Activated T-helper 17 cell treated with anti-CD3 and anti-CD28 coated beads, Interleukin-2, amount 50 U/mL, for 72 hours (primary cell): ENCODE measurements at regions not wholly inside any gene's neighbourhood (a gene's known extent, or its start where the extent isn't known, plus 50 kb on each side); places are given as distances from the start of the nearest gene placed in this dataset.

ENCODE experiments used
- ATAC-seq: fragments of 150-1000 bp; cut with Tn5 transposase; replicated peaks from 2 replicates; pipeline ENCODE4 v1.10.0; 2021; ENCODE audit warnings: mild to moderate bottlenecking, moderate library complexity
- H3K27ac Mint-ChIP-seq: one replicate; pipeline ENCODE4 v1.8.0; 2022; ENCODE audit warnings: mixed read lengths
- H3K27me3 Mint-ChIP-seq: one replicate; pipeline ENCODE4 v1.8.0; 2022; ENCODE audit warnings: mixed read lengths
- H3K36me3 Mint-ChIP-seq: one replicate; pipeline ENCODE4 v1.8.0; 2022; ENCODE audit warnings: low read depth, mild to moderate bottlenecking, mixed read lengths
- H3K4me1 Mint-ChIP-seq: one replicate; pipeline ENCODE4 v1.8.0; 2022; ENCODE audit warnings: mixed read lengths
- H3K4me3 Mint-ChIP-seq: one replicate; pipeline ENCODE4 v1.8.0; 2022; ENCODE audit warnings: mild to moderate bottlenecking, mixed read lengths
- H3K9me3 Mint-ChIP-seq: one replicate; pipeline ENCODE4 v1.8.0; 2022; ENCODE audit warnings: mixed read lengths

GRCh38 chr21:41665766-41666595, 100.9 kb downstream of the RIPK4 start:
- H3K4me1 Mint-ChIP-seq = no peaks in the 10 kb centered on the region
- H3K27me3 Mint-ChIP-seq = peaks cover 9% of the 10 kb centered on the region
- H3K36me3 Mint-ChIP-seq = no peaks in the 10 kb centered on the region
- ATAC-seq = no peak
- H3K9me3 Mint-ChIP-seq = no peaks in the 10 kb centered on the region
- H3K4me3 Mint-ChIP-seq = no peak overlapping the region
- H3K27ac Mint-ChIP-seq = no peak overlapping the region

DNA sequence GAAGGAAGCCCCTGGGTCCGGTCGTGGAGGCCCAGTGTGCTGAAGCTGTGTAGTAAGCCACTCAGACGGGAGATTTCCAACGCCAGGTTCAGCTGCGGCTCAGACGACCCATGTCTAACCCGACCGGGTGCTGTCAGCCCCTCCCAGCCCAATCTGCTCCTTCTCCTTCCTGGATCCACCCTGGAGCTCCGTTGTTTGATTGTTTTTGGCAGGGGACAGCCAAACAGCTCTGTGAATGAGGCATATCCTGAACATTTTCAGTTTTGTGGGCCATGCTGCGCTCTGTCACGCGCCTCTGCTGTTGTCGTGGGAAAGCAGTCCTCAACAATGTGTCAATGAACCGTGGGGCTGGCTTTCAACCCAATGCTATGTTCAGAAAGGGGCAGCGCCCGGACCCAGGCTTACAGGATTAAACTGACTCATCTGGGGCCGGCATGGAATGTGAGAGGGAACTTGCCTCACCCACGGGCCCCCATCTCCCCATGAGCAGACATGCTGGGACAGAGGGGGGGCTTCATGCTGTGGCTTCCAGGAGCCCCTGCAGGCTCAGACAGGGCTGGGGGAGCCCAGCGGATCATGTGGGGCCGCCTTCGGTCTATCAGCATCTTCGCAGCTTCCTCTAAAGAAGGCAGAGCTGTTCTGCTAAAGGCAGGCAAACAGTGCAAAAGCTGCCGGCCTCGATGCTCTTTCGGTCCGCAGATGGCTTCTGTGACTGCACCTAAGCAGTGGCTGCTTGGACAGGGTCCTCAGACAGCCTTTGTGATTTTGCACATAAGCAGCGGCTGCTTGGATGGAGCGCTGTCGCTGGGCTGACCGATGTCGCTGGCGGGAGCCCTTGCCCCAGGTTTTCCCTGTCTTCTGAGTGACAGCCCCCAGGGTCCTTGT, 101.7 kb downstream of the RIPK4 start:
- H3K27me3 Mint-ChIP-seq = peaks cover 9% of the 10 kb centered on the region
- H3K36me3 Mint-ChIP-seq = no peaks in the 10 kb centered on the region
- no peak for ATAC-seq
- no peaks in the 10 kb centered on the region for H3K9me3 Mint-ChIP-seq
- H3K4me3 Mint-ChIP-seq = no peak overlapping the region
- H3K27ac Mint-ChIP-seq = no peak overlapping the region
- H3K4me1 Mint-ChIP-seq = no peaks in the 10 kb centered on the region

- Mint-ChIP-seq H3K27ac (no peak overlapping the region), H3K4me3 (no peak overlapping the region), H3K4me1 (no peaks in the 10 kb centered on the region), H3K36me3 (no peaks in the 10 kb centered on the region), H3K27me3 (peaks cover 12% of the 10 kb centered on the region), H3K9me3 (no peaks in the 10 kb centered on the region)
- no peak for ATAC-seq
Measured at GRCh38 chr21:41663805-41664788, 102.8 kb downstream of the RIPK4 start.

GRCh38 chr21:41662761-41663160, 104.1 kb downstream of the RIPK4 start:
- Mint-ChIP-seq H3K4me1 (no peaks in the 10 kb centered on the region), H3K9me3 (no peaks in the 10 kb centered on the region), H3K36me3 (no peaks in the 10 kb centered on the region), H3K27ac (no peak overlapping the region), H3K4me3 (no peak overlapping the region), H3K27me3 (peaks cover 12% of the 10 kb centered on the region)
- no peak for ATAC-seq

DNA sequence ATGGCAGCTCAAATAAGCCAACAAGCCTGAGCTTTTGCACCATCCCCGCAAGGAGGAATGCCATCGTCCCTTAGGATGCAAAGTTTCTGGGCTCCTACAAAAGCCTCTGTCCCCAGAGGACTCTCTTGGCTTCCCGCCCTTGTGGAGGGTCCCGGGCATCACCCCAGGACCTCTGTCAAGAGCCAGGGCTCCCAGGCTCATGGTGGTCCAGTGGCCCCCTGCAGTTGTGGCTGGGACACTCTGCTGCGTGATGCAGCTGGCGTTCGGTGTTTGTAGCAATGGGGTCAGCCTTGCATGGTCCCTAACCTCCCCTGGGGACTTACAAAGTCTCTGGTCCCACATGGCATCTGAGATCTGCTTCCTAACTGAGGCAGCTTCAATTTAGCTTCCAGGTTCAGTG, 104.7 kb downstream of the RIPK4 start:
- no peaks in the 10 kb centered on the region for H3K36me3 Mint-ChIP-seq
- H3K4me3 Mint-ChIP-seq = no peak overlapping the region
- no peak overlapping the region for H3K27ac Mint-ChIP-seq
- H3K27me3 Mint-ChIP-seq = peaks cover 14% of the 10 kb centered on the region
- no peaks in the 10 kb centered on the region for H3K9me3 Mint-ChIP-seq
- no peak for ATAC-seq
- no peaks in the 10 kb centered on the region for H3K4me1 Mint-ChIP-seq

DNA sequence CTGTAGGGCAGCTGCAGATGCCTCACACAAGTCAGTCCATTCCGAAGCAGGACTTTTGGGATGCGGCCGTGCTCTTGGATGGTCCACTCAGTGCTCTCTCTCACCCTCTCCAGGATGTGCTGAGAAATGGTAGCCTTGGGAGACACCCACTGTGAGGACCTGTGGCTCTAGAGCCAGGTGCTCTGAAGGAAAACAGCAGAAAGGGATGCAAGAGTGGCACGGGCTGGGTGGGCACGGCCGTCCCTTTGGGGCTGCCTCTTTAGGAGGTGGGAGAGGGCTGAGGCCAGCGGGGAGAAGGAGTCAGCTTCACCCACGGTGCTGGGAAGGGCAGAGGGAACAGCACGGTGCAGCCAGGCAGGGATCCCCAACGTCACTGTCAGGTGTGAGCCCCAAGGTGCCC, 106.1 kb downstream of the RIPK4 start:
- peaks cover 19% of the 10 kb centered on the region for H3K27me3 Mint-ChIP-seq
- H3K9me3 Mint-ChIP-seq = no peaks in the 10 kb centered on the region
- H3K27ac Mint-ChIP-seq = no peak overlapping the region
- no peaks in the 10 kb centered on the region for H3K4me1 Mint-ChIP-seq
- H3K36me3 Mint-ChIP-seq = no peaks in the 10 kb centered on the region
- ATAC-seq = no peak
- H3K4me3 Mint-ChIP-seq = no peak overlapping the region

DNA sequence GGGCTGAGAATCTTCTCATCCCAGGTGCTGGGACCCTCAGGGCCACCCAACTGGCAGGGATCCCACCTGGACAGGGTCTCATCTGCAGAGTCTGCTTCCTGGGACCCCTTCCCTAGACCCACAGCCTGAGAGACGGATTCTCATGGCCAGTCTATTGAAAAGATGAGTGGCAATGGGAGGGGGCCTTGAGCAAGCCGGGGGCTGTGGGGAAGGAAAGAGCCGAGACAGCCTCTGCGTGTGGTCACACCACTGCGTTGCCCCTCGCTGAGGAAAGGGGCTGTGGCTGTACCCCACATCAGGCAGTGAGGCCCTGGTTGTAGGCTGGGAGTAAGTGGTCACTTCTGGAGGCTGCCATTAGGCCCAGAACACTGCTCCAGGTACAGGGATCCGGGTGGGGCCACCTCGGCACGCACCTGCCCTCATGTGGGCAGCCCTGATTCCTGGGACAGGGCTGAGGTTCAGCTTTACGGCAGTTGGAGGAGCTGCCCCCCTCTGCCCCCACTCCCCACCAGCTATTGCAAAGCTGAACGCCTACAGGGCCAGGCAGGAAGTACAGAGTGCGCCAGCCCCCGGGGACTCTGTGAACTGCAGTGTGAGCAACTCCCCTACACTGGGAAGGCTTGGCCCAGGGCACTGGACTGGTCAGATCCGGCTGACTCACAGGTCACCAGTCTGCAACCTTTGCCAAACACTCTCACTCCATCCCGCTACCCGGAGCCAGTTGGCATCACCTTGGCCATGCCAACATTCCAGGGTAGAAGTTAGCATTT, 106.9 kb downstream of the RIPK4 start:
- ATAC-seq = no peak
- H3K4me3 Mint-ChIP-seq = no peak overlapping the region
- H3K27ac Mint-ChIP-seq = no peak overlapping the region
- H3K36me3 Mint-ChIP-seq = no peaks in the 10 kb centered on the region
- no peaks in the 10 kb centered on the region for H3K4me1 Mint-ChIP-seq
- H3K27me3 Mint-ChIP-seq = peaks cover 23% of the 10 kb centered on the region
- no peaks in the 10 kb centered on the region for H3K9me3 Mint-ChIP-seq

- no peak overlapping the region for H3K4me3 Mint-ChIP-seq
- H3K27me3 Mint-ChIP-seq = peaks cover 14% of the 10 kb centered on the region
- no peak overlapping the region for H3K27ac Mint-ChIP-seq
- no peaks in the 10 kb centered on the region for H3K36me3 Mint-ChIP-seq
- H3K4me1 Mint-ChIP-seq = no peaks in the 10 kb centered on the region
- H3K9me3 Mint-ChIP-seq = no peaks in the 10 kb centered on the region
- no peak for ATAC-seq
Measured at GRCh38 chr21:41656946-41657525, 109.8 kb downstream of the RIPK4 start.

- no peak overlapping the region for H3K4me3 Mint-ChIP-seq
- H3K4me1 Mint-ChIP-seq = no peaks in the 10 kb centered on the region
- peaks cover 14% of the 10 kb centered on the region for H3K27me3 Mint-ChIP-seq
- no peaks in the 10 kb centered on the region for H3K36me3 Mint-ChIP-seq
- no peak overlapping the region for H3K27ac Mint-ChIP-seq
- ATAC-seq = no peak
- no peaks in the 10 kb centered on the region for H3K9me3 Mint-ChIP-seq
Measured at GRCh38 chr21:41655259-41655658, 111.6 kb downstream of the RIPK4 start.

DNA sequence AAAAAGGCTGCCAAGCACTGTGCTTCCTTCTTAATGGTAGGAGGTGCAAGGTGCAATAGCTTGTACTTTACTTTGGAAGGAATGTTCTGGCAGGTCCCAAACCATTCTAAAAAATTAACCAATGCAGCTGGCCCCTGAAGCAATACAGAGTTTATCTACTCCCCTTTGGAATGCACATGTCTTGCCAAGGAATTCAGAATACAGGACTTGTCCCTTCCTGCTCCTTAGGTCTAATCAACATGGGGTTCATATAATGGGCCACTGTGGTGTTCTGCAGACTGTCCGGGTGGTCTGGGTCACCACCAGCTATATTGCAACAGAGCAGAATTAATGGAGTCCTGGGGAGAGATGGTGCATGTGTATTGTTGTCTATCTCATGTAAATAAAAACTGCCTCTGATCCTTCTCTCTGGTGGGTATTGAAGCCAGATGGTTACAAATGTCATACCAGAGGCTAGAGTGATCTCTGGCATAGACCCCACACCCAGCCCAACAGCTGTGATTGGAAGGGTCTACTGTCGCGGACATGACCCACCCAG, 112.8 kb downstream of the RIPK4 start:
- Mint-ChIP-seq H3K27ac (no peak overlapping the region), H3K4me3 (no peak overlapping the region), H3K36me3 (no peaks in the 10 kb centered on the region), H3K27me3 (peaks cover 12% of the 10 kb centered on the region), H3K9me3 (no peaks in the 10 kb centered on the region), H3K4me1 (no peaks in the 10 kb centered on the region)
- ATAC-seq = no peak

DNA sequence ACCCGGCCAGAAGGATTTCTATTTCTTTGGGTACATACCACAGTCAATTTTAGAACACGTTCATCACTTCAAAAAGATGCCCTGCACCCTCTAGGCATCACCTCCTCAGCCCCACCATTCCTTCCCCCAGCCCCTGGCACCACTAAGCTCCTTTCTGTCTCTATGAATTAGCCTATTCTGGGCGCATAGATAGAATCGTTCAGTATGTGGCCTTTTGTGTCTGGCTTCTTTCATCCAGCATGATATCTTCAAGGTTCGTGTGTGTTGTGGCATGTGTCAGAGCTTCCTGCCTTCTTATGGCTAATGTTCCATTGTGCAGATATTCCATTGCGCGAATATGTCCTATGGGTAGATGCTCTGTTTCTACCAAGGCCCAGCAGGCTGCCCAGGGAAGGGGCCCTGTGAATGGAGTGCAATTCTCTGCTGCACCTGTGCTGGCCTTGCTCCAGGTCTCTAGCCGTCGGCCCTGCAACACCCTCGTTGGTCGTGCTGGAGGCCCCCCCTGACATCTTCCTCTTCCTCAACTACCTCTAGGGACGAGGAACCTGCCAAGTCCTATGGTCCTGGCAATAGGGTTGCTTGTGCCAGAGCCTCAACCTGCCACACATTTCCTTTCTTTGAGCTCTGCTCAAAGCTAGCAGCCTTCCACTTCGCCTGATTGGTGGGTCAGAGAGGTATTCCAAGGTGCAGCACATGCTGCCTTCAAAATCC, 113.5 kb downstream of the RIPK4 start:
- Mint-ChIP-seq H3K36me3 (no peaks in the 10 kb centered on the region), H3K9me3 (no peaks in the 10 kb centered on the region), H3K27me3 (peaks cover 12% of the 10 kb centered on the region), H3K4me1 (no peaks in the 10 kb centered on the region), H3K4me3 (no peak overlapping the region), H3K27ac (no peak overlapping the region)
- no peak for ATAC-seq

DNA sequence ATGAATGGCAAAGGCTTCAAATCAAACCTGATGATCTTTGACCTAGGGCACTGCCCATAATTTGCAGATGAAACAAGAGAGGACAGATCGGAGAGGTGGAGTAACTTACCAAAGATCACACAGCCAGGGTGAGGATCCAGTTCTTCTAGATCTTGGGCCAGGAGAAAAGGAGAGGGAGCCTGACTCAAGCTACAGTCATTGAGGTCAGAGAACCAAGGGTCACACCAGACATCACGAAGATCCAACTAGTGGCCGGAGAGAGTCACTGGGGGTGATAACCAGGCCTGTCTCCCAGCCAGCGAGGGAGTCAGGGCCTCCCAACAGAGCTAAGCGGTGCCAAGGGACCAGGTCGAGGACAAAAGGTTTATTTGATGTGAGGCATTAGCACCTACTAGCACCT, 115.0 kb downstream of the RIPK4 start:
- Mint-ChIP-seq H3K4me3 (no peak overlapping the region), H3K9me3 (no peaks in the 10 kb centered on the region), H3K27ac (no peak overlapping the region), H3K4me1 (no peaks in the 10 kb centered on the region), H3K36me3 (no peaks in the 10 kb centered on the region), H3K27me3 (peaks cover 6% of the 10 kb centered on the region)
- ATAC-seq = no peak

DNA sequence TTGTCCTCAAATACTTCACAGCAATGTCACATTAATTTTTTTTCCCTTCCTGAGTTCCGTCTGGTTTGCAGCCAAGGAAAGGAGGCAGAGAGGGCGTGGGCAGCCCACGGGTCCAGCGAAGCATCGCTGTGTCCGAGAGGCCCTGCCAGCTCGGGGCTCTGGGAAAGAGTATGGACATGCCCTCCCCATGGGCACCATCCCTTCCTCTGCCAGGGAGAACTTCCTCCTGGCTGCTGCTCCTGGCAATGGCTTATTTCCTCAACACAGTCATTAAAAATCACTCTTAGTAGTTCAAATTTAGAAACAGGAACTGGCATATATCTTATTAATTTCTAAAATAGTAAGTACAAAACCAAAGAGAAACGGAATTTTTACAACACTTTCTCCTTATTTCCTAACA, 115.4 kb downstream of the RIPK4 start:
- Mint-ChIP-seq H3K27me3 (peaks cover 5% of the 10 kb centered on the region), H3K4me3 (no peak overlapping the region), H3K36me3 (no peaks in the 10 kb centered on the region), H3K27ac (no peak overlapping the region), H3K9me3 (no peaks in the 10 kb centered on the region), H3K4me1 (no peaks in the 10 kb centered on the region)
- no peak for ATAC-seq
